T-helper 2 cell treated with Interferon-gamma antibody and Interleukin-4, amounts not matched to agents 100 ng/mL and 5 ng/mL, for 36 hours (primary cell): ENCODE measurements at regions not wholly inside any gene's neighbourhood (a gene's known extent, or its start where the extent isn't known, plus 50 kb on each side); places are given as distances from the start of the nearest gene placed in this dataset.
"Not testable (repeated sequence)": the region's sequence is repeated elsewhere in the genome, so short reads cannot be mapped to it uniquely, and the experiment has no call there.

Source experiments
- intact Hi-C: fragments of 100-400 bp; cut with micrococcal nuclease; formaldehyde crosslinking; loops from one replicate; pipeline ENCODE4 v1.15.1; 2023

DNA sequence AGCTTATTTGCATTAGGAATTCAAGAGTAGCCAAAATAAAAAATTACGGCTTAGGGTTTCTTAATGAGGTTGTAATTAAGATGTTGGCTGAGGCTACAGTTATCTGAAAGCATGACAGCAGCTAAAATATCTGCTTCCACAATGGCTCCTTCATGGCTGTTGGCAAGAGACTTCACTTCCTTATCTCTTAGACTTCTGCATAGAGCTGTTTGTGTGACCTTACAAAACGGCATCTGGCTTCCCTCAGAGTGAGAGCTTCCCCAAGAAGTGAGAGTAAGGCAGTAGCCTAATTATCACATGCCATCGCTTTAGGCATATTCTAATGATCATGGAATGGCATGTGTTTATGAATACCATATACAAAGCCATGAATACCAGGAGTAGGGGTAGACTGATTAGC is 57.6 kb downstream of the CCDC59 start:
- intact Hi-C loops = no loop called here

GRCh38 chr12:82299319-82300025 is 58.7 kb downstream of the CCDC59 start:
- intact Hi-C loops = no loop called here

- intact Hi-C loops = no loop called here
These were observed 67.8 kb downstream of the CCDC59 start for GRCh38 chr12:82290415-82290814.

DNA sequence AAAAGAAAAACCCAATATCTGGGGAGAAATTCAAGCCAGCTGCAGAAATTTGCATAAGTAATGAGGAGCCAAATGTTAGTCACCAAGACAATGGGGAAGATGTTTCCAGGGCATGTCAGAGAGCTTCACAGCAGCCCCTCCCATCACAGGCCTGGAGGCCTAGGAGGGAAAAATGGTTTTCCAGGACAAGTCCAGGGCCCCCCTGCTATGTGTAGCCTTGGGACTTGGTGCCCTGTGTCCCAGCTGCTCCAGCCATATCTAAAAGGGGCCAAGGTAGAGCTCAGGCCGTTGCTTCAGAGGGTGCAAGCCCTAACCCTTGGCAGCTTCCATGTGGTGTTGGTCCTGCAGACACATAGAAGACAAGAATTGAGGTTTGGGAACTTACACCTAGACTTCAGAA is 76.9 kb downstream of the CCDC59 start:
- intact Hi-C loops = not testable (repeated sequence)

GRCh38 chr12:82279536-82280058 is 78.6 kb downstream of the CCDC59 start:
- intact Hi-C loops = no loop called here

DNA sequence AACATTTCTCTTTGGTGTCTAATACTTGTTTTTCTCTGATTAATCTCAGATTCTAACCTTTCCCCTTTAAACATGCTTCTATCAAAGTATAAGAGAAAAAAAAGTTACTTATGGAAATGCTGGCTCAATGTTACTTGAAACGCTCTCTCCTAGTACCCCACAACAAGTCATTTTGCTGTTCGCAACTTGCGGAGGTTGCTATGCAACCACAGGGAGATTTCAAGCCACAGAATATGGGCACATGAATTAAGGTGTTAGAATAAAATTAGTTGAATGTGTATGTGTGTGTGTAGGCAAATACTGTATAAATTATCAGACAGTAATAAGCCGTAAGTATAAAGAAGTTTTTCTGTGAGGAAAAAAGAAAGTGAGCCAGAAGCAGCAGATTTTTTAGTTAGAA is 80.6 kb downstream of the CCDC59 start:
- intact Hi-C loops = no loop called here

- intact Hi-C loops = no loop called here
These were observed 115.5 kb downstream of the CCDC59 start for GRCh38 chr12:82242729-82243128.

DNA sequence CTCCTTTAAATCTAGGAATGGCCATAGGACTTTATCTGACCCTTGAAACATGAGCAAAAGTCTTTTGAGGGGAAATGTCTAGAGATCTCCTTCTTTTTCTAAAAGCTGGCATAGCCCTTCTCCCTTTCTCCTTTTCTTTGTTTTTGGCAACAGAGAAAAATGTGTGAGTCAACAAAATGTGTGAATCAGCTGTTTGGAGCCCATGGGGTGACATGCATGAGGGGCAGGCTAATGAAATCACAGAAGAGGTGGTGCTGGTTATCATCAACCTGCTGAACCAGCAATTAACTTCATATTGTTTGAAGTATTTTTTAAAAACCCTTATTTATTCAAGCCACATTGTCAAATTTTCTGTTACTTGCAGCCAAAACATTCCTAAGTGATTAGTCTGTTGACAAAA is 132.3 kb downstream of the CCDC59 start:
- intact Hi-C loops = no loop called here

- intact Hi-C loops = no loop called here
These were observed 134.8 kb downstream of the CCDC59 start for GRCh38 chr12:82223426-82223825.

DNA sequence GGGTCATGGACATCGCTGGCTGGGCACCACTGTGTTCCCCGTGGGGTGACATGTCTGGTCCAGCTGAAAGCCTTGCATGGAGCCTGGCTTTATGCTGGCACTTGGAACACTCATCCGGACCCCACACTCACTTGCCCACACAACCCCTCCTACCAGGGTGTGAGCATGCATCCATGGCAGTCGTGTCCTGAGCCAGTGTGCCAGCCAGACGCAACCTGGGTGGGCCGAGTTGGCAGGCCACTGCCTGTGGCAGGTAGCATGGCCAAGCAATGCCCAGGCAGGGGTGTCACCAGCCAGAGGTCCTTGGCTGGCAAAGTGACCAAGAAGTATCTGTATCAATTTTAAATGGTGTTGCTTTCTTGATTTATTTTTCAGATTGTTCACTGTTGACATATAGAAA is 141.7 kb downstream of the CCDC59 start:
- intact Hi-C loops = no loop called here

- intact Hi-C loops = no loop called here
These were observed 144.4 kb downstream of the CCDC59 start for GRCh38 chr12:82213761-82214160.

DNA sequence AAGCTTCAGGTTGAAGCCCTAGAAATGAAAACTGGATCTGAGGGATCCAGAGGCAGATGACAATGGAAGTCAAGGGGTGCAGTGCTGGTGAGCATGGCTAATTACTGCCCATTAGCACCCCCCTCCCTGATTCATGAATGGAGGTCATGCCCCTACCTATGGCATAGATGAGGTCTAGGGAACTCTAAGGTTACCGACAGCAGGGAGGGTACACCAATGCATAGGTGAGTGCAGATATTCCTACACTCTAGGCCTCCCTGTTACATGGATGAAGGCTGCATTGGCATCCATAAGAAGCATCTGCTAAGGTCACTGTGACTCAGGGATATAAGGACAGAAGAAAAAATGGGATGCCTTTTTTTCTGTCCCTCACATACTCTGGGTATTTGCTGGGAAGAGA is 147.3 kb downstream of the CCDC59 start:
- intact Hi-C loops = no loop called here

DNA sequence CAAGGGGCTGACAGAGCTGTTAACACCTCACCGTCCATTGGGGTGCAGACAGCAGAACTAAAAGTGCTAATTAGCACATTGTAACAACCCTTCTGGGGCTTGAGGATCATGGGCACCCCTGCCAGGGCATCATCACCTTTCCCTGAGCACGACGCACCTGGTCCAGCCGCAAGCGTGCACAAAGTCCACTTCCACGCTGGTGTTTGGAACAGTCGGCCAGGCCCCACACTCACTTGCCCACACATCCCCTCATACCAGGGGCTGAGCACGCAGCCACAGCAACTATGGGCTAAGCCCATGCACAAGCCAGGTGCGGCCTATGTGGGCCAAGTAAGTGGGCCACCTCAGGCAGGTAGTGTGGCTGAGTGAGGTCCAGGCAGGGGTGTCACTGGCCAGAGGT is 148.7 kb downstream of the CCDC59 start:
- intact Hi-C loops = no loop called here

DNA sequence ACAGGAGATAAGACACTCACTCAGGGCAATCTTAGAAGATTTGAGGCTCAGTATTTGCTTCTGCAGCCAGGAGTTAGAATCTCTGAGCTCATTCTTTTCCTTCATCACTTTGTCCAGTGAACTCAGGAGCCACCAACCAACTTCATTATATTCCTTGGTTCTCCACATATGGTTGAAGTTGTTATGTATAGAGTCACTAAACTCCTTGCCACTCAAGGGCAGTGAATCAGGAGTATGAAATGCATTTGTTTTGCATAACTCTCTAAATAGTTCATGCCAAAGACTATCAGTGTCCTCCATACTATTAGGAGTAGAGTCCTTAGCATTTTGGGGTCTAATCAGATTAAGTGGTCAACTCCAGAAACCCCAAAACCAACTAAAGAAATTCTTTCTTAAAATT is 150.6 kb downstream of the CCDC59 start:
- intact Hi-C loops = no loop called here

GRCh38 chr12:82203086-82203485 is 155.1 kb downstream of the CCDC59 start:
- intact Hi-C loops = no loop called here

- intact Hi-C loops = no loop called here
These were observed 170.6 kb downstream of the CCDC59 start for GRCh38 chr12:82187595-82187994.

DNA sequence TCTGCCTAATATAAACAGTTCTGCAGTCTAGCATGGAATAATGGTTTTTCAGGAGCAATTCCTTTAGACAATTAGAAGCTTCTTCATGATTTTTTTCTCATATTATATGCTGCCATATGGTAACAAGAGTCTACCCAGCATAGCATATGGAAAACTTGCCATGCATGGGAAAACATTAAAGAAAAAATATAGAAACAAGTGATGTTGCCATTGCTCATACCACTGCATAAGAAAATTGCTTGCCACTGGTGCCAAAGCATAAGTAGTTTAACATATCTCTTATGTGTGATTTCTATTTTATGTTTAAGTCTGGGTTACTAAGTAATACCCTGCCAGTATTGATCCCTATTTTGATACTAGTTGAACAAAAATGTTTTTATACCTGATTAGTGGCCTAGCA is 171.2 kb downstream of the CCDC59 start:
- intact Hi-C loops = no loop called here

GRCh38 chr12:82186282-82186681 is 171.9 kb downstream of the CCDC59 start:
- intact Hi-C loops = no loop called here

DNA sequence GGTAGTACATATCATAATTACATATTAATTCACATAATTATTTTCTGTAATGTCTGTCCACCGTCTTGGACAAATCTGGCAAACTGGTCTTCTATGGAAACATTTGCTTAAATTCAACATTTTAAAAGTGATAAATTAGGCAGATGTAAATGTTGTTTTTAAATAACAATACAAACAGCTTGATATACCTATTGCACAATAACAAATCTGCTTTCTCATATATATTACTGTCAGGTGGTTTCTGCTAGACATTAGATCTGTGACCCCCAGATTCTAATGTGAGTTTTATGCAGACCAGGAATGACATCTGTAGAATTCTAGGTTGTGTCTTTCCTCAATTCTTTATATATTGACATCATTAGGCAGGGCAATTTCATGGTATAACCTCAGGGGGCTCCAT is 173.3 kb downstream of the CCDC59 start:
- intact Hi-C loops = no loop called here

- intact Hi-C loops = no loop called here
These were observed 175.5 kb downstream of the CCDC59 start for GRCh38 chr12:82182601-82183190.

GRCh38 chr12:82176761-82177490 is 181.3 kb downstream of the CCDC59 start:
- intact Hi-C loops = no loop called here

- intact Hi-C loops = no loop called here
These were observed 182.2 kb downstream of the CCDC59 start for GRCh38 chr12:82176026-82176425.
